Hematopoietic multipotent progenitor cell treated with erythropoietin and hydrocortisone succinate and interleukin-3 and kit ligand, for 17 days (in vitro differentiated cells): ENCODE measurements at regions not wholly inside any gene's neighbourhood (a gene's known extent, or its start where the extent isn't known, plus 50 kb on each side); places are given as distances from the start of the nearest gene placed in this dataset.

Source experiments
- DNase-seq: peaks from one replicate; pipeline ENCODE4 v3.0.0-alpha.2; 2015; ENCODE audit warnings: low spot score

DNA sequence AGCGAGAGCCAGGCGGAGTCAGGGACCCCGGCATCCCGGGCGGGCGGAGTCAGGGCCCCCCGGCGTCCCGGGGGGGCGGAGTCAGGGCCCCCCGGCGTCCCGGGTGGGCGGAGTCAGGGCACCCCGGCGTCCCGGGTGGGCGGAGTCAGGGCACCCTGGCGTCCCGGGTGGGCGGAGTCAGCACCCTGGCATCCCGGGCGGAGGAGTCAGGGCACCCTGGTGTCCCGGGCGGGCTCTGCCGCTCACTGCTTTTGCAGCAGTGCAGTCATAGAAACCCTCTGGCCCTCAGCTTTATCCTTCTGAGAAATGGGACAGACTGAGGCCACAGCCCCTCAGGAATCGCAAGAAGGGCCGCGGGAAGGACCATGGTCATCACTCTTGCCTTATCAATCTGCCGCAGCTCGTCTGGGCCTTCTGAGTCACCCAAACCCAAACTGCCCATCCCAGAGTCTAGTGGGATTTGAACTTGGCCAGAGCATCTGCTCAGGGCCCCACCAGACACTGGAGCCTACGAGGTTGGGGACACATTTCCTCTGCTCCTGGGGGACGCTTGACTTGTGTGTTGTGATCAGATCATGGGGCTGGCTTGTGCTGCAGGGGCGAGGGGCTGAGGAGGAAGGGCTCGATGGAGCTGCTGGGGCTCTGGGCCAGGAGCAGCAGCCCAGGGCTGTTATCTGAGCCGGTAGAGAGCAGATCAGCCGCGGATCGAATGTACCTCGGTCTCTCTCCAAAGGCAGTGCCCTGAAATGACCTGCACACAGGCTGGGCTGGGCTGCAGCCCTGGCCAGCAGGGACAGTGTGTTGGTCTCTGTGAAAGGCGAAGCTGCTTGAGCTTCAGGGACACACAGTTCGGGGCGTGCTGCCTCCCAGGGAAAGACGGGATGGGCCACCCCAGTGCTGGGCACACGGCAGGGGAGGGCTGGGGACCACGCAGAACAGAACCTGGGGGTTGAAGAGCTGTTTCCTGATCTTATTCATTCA lies 290.1 kb upstream of the HDAC4 start:
- no peak for DNase-seq

DNA sequence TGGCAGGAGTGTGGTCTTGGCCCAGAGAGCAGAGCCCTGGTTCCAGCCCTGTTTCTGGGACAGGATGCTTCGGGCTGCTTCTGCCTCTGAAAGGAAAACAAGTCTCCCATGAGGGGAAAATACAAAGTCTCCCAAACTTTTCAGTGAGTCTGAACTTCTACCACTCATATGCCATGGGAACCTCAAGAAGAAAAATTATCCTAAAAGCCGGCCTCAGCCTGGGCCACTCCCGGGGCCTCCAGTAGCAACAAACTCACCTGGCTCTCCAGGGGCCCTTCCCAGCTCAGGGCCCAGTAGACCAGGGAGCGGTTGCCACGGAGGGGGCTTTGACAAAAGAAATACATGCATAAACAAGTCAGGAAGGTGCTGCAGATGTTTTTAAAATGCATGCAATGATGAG lies 289.2 kb upstream of the HDAC4 start:
- no peak for DNase-seq

DNA sequence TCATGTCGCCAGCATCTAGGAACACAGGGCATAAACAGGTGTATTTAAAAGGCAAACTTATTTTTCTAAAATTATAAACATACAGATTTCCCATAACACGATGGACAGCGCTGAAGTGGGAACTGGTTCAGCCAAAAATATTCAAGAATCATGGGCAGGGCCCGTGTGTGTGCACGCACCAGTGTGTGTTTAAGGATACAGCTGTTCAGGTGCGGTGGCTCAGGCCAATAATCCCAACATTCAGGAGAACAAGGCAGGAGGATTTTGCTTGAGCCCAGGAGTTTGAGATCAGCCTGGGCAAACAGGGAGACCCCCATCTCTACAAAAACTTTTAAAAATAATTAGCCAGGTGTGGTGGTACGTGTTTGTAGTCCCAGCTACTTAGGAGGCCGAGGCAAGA lies 288.6 kb upstream of the HDAC4 start:
- DNase-seq: no peak

DNA sequence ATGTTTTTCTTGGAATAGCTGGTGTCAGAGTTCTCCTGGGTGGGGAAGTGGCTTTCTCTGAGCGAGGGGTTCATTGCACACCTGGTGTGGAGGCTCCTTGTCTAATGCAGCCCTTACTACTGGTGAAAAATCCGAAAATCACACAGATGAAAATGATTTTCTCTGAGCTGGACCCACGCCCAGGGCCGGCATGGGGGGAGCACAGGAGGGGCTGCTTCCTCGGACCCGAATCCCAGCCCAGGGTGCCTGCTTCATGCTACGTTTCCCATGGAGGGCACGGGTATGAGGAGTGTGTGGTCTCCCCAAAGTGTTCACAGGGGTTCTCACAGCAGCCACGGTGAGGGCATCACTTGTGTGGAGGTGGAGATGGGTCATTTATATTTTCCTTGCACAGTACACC lies 288.0 kb upstream of the HDAC4 start:
- no peak for DNase-seq

DNA sequence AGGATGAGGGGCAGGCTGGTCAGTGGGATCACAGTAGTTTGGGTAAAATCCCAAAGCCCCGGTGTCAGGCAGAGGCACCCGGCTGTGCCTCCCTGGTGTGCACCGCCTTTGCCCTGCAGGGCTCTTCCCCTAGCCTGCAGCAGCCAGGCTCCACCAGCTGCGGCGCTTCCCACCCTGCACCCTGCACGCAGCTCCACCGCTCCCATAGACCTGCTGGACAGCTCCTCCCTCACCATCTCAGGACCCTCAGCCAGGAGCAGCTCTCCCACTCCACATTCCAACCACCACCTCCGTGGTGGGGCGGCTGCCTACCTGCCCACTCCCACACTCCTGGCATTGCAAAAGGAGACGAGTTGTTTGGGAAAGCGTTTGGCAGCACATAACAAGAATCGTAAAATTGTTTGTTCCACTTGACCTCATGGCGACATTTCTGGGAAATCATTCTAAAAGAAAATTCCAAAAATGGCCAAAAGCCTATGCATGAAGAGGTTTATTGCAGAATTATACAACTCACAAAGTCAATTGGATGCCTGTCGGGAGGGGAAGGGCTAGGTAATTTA lies 287.4 kb upstream of the HDAC4 start:
- no peak for DNase-seq

DNA sequence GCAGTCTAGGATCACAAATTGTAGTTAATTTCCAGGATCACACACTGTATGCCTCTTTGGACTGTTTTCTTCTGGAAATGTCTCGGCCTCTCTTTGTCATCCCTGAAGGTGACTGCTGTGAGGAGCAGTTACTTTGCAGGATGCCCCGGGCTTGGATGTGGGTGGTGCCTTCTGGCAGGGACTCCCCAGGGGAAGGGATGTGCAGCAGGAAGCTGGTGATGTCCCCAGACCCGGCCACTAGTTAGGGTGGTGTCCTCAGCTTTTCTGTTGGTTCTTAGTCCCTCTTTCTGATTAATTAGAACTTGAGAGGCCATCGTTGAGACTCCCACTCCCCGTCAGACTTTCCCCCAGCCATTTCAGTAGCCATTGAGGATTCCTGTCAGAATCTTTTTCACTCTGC lies 286.6 kb upstream of the HDAC4 start:
- no peak for DNase-seq

DNA sequence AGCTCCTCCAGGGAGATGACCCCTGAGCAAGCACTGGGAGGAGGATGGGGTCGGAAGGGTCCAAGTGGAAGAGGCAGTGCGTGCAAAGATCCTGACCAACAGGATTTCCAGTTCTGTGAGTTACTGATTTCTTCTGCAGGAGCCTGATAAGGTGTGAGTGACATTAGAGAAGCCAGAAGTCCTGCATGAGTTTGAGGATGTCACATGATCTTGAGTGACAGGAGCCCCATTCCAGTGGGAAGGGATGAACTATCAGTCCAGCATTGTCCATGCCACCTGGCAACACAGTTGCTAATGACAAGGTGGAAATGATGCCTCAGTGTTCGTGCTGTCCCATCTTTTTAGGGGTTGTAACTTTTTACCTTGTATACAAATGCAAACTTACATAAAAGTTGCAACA lies 285.1 kb upstream of the HDAC4 start:
- DNase-seq: no peak

DNA sequence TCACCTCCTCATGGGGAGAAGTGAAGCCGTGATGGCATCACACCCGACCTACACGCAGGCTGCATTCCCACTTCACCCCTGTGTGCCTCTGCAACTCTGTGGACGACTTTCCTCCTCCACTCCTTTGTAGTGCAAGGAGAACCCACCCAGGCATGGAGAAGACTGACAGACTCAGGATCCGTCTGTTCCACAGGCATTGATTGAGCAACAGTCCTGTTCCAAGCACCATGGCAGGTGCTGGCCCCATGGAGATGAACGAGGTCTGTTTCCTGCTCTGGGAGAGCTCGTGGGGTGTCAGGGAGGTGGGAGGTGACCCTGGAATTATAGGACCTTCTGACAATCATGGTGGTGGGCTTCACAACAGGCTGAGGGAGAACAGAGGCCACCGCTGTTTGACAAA lies 284.7 kb upstream of the HDAC4 start:
- DNase-seq: no peak

DNA sequence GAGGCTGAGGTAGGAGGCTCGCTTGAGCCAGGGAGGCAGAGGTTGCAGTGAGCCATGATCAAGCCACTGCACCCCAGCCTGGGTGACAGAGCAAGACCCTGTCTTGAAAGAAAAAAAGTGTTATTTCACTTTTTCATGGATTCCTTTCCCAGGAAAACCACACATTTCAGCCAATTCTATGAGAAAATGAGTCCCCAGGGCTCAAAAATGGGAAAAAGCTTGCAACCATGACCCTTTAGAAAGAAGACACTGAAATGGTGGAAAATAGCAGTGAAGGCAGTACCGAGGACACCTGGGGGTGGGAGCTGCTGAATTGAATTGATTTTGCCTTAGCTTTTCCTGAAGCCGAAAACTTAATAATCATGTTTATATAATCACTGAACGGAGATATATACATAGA lies 284.2 kb upstream of the HDAC4 start:
- no peak for DNase-seq

DNA sequence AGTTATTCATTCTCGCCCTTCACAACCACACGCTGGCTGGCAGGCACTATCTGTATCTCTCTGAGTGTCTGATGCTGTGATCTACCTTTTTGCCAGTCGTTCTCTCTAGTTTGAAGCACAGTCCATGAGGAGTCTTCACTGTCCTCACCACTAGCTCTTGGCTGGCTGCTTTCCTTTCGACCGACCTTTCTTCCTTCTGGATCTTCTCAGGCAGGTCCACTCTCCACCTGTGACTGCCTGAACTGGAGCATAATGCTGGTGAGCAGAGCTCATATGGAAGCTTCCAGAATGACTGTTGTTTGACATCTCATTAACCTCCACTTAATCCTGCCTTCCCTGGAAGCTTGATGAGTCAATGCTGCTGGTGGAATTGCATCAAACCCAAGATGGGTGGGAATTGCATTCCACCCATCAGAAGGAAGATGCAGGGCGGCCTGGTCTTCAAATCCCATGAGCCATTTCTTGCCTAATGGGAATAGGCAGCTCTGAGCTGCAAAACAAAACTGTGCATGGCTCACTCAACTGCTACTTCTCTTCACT lies 283.5 kb upstream of the HDAC4 start:
- DNase-seq: no peak

DNA sequence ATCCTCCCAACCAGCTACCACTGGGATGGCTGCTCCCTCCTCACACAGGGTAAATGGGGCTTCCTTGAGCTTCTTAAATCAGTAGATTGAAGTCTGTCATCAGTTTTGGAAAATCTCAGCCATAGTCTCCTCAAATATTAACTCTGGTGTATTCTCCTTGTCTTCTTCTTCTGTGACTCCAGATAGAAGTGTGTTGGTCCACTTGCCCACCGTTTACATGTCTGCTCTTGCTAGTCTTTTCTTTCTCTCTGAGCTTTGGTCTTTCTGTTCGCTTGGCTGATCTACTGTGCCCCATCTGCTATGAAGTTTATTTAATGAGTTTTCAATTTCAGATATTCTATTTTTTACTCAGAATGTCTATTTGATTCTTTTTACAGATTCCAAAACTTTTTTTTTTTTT lies 281.7 kb upstream of the HDAC4 start:
- DNase-seq: no peak

DNA sequence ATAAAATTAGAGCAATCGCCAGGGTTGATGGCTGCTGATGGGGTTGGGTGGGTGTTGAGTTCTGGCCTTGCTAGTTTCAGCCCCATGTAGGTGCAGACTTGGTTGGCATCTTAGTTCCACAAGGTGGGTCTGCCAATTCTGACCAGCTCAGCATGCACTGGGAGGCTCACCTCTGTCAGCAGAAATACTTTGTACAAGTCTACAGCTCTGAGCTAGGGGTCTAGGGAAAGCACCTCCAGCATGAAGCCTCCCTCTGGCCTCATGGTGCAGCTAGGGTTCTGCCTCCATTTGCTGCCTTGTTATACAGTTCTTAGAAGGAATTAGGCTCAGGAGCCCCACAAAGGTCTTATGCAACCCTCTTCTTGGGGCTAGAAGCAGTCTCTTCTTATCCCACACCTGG lies 278.9 kb upstream of the HDAC4 start:
- DNase-seq: no peak

DNA sequence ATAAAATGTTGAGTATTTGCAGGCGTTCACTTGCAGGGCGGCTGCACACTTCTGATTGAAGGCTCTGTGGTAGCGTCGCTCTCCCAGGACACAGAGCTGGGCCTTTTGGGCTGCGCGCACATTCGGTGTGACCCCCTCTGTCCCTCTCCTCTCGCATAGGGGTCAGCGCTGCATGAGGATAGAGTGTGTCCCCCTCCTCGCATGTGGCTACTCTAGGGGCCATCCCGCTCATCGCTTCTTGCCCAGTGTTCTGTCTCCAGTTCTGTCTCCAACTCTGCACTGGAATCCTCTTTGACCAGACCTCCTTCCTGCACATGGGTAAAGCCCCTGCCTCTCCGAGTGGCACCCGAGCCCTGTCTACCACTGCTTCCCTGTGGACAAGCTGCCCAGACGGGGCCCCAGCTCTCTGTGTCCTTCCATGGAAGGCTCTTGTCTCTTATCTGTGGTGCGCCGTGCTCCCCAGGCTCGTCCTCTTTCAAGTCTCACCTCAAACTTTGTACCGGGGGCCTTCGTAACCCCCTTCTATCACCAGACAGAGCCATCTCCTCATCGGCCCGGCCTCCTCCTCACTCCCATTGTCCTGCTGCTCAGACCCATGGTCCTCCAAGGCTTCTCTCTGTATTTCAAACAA lies 278.0 kb upstream of the HDAC4 start:
- no peak for DNase-seq

DNA sequence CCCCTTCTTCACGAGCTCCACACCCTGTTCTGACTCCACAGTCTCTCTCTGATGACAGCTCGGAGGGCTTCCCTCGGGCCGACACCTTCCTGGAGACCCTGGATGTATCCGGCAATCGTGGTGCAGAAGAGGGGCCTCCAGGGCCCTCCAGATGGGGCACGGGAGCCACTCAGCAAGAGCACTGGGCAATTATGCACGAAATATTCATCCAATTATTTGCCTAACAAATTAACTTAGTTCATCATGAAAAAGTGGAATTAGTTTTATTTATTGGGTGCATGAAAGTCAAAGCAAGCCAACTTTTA lies 277.3 kb upstream of the HDAC4 start:
- no peak for DNase-seq

DNA sequence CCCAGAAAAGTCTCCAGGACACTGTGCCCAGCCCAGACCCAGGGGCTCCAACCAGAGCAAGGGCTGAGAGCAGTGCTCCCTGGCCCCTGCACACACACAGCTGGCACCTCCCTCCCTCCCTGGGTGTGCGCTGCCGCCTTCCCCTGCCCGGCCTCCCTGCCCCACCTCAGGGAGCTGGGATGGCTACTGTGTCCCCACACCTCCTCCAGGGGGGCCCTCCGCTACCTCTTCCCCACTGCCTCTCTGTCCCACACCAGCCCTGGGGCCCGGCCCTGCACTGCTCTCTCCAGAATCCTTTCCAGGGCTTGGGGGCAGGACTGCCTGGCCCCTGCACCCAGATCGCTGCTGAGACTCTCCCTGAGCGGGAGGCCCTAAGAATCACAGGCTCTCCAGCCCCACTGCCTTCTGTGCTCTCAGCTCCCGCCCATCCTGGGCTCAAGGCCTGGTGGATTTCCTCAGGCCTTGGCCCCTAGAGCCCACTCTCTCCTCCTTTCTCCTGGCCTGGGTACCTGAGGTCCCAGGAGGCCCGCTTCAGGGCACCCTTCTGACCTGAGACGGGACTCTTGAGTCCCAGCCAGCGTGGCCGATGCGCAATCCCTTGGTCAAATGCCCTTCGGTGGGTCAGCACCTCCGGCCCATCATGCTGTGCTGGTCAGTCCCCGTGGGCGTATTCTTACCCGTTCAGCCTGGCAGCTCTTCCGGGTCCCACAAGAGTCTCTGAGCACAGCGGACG lies 276.8 kb upstream of the HDAC4 start:
- DNase-seq: no peak

DNA sequence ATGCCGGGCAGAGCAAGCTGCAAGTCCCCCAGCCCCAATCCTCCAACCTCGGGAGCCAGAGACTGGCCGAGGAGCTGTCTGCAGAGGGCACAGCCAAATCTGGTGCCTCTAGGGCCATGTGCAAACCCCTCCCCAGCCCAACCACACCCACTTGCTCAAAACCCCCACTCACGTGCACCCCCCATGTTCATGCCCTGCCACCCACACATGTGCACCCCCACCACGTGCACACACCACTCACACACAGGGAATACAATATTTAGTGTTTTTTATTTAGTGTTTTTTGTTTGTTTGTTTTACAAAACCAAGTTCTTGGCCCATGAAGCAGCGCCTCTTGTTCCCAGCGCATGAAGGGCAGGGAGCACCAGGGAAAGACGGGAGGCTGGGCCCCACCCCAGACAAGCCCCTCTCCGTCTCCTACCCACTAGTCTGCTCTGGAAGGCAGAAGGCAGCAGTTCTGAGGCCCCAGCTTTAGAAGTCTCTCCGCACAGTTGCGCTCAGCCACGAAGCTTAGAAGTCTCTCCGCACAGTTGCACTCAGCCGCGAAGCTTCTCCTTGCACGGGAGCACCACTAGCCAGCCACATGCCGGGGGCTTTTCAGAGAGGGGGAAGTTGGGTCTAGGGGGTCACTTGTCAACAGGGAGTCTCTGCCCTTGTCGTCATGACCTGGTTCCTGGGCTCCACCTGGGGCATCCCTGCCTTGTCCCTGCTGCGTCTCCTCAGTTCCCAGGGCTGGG lies 276.1 kb upstream of the HDAC4 start:
- no peak for DNase-seq

DNA sequence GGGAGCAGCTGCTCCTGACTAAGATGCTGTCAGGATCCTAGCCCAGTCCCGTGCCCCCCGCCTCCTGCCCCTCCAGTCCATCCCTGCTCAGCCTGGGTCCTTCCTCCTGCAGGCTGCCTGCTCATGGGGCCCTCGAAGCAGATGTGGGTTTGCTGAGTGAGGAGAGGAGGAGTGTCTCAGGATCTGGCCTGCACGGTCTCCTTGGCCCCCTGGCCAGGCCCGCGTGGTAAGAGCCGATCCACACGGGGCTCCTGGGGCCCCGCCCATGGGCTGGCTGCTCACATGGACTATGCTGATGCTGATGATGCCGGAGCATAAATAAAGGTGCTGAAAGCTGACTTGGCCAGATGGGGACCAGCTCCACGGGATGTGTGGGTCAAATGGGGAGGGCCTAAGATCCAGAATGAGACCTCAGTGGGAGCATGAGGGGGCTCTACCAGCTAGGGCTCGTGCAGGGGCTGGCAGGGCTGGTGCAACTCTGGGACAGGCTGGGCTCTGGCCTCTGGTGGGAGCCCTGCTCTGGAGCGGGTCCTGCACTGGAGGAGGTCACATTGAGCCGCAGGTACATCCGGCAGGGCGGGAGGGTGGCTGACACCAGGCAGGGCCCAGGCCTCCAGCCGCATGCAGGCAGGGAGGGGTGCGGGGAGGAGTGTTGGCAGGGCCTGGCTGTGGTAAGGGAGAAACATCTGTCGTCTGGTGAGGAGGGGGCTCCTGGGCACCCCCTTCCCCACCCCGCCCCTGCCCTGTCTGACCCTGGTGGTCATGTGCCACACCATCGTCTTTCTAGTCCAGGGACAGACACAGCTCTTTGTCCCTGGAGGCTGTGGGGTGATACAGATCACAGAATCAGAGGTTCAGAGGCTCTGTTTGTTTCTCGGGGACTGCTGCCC lies 275.3 kb upstream of the HDAC4 start:
- DNase-seq: no peak

DNA sequence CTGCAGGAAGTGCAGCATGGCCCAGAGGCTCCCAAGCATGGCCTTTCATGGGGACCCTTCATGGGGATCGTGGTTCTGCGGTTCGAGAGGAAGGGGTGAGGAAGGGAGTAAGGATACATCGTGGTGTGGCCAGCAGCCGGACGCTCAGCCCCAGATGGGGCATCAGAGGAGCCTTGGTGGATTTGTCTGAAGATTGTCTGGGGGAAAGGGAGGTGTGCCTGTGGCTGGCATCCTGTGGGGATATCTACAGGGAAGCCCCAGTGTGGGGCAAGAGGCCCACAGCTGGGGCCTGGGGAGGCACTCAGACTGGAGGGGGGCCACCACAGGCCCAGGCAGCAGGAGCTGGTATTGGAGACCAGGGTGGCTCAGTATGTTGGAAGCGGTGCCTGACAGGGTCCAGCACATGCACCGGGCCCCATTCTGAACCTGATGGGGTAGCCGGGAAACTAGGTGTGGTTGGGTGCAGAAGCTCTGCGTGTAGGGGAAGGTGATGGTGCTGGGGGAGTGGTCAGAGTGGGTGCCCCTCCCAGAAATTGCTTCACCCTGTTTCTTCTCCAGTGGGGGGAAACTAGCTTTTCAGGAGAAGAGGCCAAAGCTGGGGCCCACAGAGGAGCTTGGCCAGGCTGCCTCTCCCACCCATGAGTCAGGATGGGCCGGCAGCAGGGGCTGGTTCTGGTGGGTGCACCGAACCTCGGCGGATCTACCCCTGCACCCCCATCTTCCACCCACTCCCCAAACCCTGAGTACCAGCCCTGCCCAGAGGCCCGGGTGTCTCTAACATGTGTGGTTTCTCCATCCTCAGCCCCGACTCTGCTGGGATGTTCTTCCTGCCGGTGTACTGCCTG lies 274.4 kb upstream of the HDAC4 start:
- no peak for DNase-seq

DNA sequence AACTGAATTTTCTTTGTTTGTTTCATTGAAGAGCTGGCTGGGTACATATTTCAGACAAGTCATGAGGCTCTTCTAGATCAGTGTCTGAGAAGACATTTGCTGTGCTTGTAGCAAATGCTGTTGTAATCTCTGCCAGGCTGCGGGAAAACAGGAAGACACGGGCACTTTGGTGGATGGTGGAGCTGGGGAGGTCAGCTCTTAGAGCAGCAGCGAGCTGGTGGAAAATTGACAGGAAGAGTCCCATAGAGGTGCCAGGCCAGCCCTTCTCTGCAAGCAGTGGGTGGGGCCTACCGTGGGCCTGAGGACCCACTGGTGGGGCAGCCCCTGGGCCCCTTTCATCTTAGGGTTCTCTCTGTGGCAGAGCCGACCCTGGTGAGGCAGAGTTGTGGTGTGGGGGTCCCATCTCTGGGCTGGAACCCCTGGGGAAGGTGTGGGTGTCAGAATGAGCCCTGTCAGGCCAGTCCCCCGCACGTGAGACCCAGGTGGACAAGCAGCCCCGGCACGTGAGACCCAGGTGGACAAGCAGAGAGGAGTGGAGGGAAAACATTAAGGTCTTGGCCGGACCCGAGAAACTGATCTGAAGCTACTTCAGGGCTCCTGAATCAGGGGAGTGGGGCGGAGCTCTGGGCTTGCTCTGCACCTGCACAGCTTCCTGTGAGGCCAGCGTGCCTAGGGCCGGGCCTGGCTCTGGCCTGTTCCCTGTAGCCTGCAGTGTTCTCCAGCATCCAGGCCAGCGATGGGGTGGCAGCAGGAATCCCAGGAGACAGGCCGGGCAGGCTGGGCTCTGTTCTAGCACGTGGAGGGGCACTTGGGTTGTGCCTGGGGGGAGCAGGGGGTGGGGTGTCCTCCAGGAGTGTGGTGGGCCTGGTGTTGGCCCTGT lies 273.5 kb upstream of the HDAC4 start:
- DNase-seq: no peak
